ENCODE measurements at regions not wholly inside any gene's neighbourhood (a gene's known extent, or its start where the extent isn't known, plus 50 kb on each side); places are given as distances from the start of the nearest gene placed in this dataset.

DNA sequence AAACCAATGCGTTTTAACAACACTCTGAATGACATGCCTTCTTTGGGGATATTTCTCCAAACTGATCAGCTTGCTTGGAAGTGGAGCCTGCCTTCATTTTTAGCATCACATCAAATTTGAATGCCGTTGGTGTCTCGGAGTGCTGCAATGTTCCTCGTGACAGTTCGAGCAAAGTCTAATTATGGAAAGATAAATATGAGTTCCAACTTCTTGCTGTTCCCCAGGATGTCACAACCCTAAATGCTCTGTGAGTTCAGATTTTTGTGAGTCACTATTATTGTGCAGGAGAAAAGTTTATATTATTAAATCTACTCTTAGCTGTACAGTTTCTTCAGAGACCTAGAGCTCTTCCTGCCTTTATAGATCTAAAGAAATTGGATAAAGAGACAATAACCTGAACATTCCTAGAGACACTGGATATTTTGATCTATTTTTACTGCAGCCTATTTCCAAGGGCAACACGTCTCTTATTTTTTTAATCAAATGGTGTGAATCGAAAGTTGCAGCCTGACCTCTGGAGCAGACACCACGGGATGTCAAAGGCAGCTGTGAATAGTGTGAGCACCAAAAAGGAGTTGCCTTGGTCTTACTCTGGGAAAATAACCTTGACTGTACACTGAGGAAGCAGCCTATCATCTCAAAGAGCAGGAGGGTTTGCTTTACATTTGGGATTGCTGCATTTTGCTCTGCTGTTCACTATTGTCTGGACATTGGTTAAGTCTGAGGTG, 330.1 kb downstream of the TDRD15 start:
- no peak overlapping the region for H3K14ac ChIP-seq (ENCODE audit: low read length)
- no peak overlapping the region for H2BK15ac ChIP-seq (ENCODE audit: low read length)
- H3K23ac ChIP-seq (ENCODE audit: low read depth, low read length, poor library complexity) = no peak overlapping the region
- H3K4ac ChIP-seq (ENCODE audit: low read length) = no peak overlapping the region
- no CpG with 5 or more reads among the region's 8 CpGs for WGBS, 2 donors (ENCODE audit: extremely low coverage in 2 of 2, insufficient read length in 2 of 2, insufficient replicate concordance in 1 of 2)
- H4K8ac ChIP-seq (ENCODE audit: low read depth, low read length) = no peak overlapping the region
- no peaks in the 10 kb centered on the region for H3K27me3 ChIP-seq (ENCODE audit: control insufficient read depth in 3 of 3, insufficient read depth in 3 of 3, low read depth in 1 of 3, low read length in 3 of 3)
- H2AFZ ChIP-seq (ENCODE audit: low read length) = no peak overlapping the region
- no peak overlapping the region for H2BK12ac ChIP-seq (ENCODE audit: low read length)
- H3K4me2 ChIP-seq (ENCODE audit: insufficient read depth, low read length, poor library complexity, severe bottlenecking) = no peak overlapping the region
- H3K4me1 ChIP-seq (ENCODE audit: control insufficient read depth in 2 of 2, insufficient read depth in 1 of 2, low read depth in 1 of 2, low read length in 2 of 2) = peaks cover 0 to 4% of the 10 kb centered on the region in 2 donors
- no peak overlapping the region for H4K91ac ChIP-seq (ENCODE audit: low read depth, low read length, poor library complexity)
- H3K36me3 ChIP-seq (replicated peaks in 1 of 2; ENCODE audit: control insufficient read depth in 2 of 2, insufficient read depth in 2 of 2, low read length in 2 of 2) = no peaks in the 10 kb centered on the region
- no peak overlapping the region for H3K9ac ChIP-seq (ENCODE audit: low read depth, low read length, poor library complexity)
- H3K4me3 ChIP-seq (ENCODE audit: low read length in 2 of 2) = no peak overlapping the region
- no peak overlapping the region for H3K18ac ChIP-seq (ENCODE audit: low read length)
- no peak for DNase-seq (ENCODE audit: low spot score)
- no peaks in the 10 kb centered on the region for H3K9me3 ChIP-seq (replicated peaks in 1 of 2; ENCODE audit: control insufficient read depth in 2 of 2, insufficient read depth in 1 of 2, low read depth in 1 of 2, low read length in 2 of 2)
- H2BK5ac ChIP-seq (ENCODE audit: low read length) = no peak overlapping the region
- H3K27ac ChIP-seq (replicated peaks; ENCODE audit: low read length) = no peak overlapping the region
- no peak overlapping the region for H2AK5ac ChIP-seq (ENCODE audit: low read depth, low read length)
- no peaks in the 10 kb centered on the region for H3K79me1 ChIP-seq (ENCODE audit: low read depth, low read length)
- H2BK120ac ChIP-seq (ENCODE audit: low read depth, low read length) = no peak overlapping the region

DNA sequence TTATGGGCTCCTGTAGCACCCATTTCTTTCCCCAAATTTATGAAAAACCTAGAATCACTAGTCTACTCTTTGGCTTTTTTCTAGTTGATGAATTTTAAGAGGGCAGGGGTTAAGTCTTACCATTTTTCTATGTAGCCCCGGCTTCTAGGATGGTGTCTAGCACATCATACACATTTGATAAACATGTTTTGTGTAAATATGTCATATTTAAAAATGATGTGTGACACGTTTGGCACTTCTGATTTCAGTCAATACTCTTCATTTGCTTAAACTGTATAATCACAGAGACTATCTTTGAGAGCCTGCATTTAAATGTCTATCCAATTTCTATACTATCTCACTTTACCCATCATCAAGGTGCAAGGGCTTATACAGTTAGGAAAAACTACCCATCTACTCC, 331.1 kb downstream of the TDRD15 start:
- H2BK120ac ChIP-seq (ENCODE audit: low read depth, low read length) = no peak overlapping the region
- no CpG with 5 or more reads among the region's 2 CpGs for WGBS, 2 donors (ENCODE audit: extremely low coverage in 2 of 2, insufficient read length in 2 of 2, insufficient replicate concordance in 1 of 2)
- H4K91ac ChIP-seq (ENCODE audit: low read depth, low read length, poor library complexity) = no peak overlapping the region

DNA sequence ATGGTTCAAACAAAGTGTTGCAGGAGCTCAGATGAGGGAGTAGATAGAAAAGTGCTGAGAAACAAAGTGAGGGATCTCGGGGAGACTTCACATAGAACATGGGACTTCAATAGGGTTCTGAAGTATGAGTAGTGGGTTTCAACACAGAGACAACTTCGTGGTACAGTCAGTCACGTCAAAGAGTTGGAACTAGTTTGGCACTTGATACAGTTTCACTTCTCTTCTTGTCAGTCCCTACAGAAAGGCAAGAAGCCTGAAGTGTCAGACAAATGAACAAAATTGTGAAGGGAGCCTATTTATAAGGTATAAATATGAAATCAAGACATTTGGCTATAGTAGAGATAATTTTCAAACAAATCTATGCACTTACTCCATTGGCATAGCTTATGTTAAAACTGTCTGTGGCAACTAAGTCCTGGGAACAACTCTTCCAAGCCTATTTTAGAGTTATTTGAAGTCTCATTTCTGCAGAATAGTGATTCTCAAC, 338.0 kb downstream of the TDRD15 start:
- no CpG with 5 or more reads among the region's 3 CpGs for WGBS, 2 donors (ENCODE audit: extremely low coverage in 2 of 2, insufficient read length in 2 of 2, insufficient replicate concordance in 1 of 2)
- Histone ChIP-seq H3K79me1 (ENCODE audit: low read depth, low read length) (no peaks in the 10 kb centered on the region), H3K9ac (ENCODE audit: low read depth, low read length, poor library complexity) (no peak overlapping the region), H2BK12ac (ENCODE audit: low read length) (no peak overlapping the region), H3K23ac (ENCODE audit: low read depth, low read length, poor library complexity) (no peak overlapping the region), H2BK120ac (ENCODE audit: low read depth, low read length) (no peak overlapping the region), H3K27me3 (ENCODE audit: control insufficient read depth in 3 of 3, insufficient read depth in 3 of 3, low read depth in 1 of 3, low read length in 3 of 3) (no peaks in the 10 kb centered on the region), H3K4me1 (ENCODE audit: control insufficient read depth in 2 of 2, insufficient read depth in 1 of 2, low read depth in 1 of 2, low read length in 2 of 2) (no peaks in the 10 kb centered on the region), H3K18ac (ENCODE audit: low read length) (no peak overlapping the region), H4K8ac (ENCODE audit: low read depth, low read length) (no peak overlapping the region), H3K4me2 (ENCODE audit: insufficient read depth, low read length, poor library complexity, severe bottlenecking) (no peak overlapping the region), H3K9me3 (replicated peaks in 1 of 2; ENCODE audit: control insufficient read depth in 2 of 2, insufficient read depth in 1 of 2, low read depth in 1 of 2, low read length in 2 of 2) (no peaks in the 10 kb centered on the region), H2AK5ac (ENCODE audit: low read depth, low read length) (no peak overlapping the region), H2BK5ac (ENCODE audit: low read length) (no peak overlapping the region), H3K4ac (ENCODE audit: low read length) (no peak overlapping the region), H2BK15ac (ENCODE audit: low read length) (no peak overlapping the region), H3K4me3 (ENCODE audit: low read length in 2 of 2) (no peak overlapping the region), H2AFZ (ENCODE audit: low read length) (no peak overlapping the region), H3K36me3 (replicated peaks in 1 of 2; ENCODE audit: control insufficient read depth in 2 of 2, insufficient read depth in 2 of 2, low read length in 2 of 2) (no peaks in the 10 kb centered on the region), H4K91ac (ENCODE audit: low read depth, low read length, poor library complexity) (no peak overlapping the region), H3K27ac (replicated peaks; ENCODE audit: low read length) (no peak overlapping the region), H3K14ac (ENCODE audit: low read length) (no peak overlapping the region)
- no peak for DNase-seq (ENCODE audit: low spot score)

More for the DNA sequence above, 331.1 kb downstream of the TDRD15 start:
- Histone ChIP-seq H3K27me3 (ENCODE audit: control insufficient read depth in 3 of 3, insufficient read depth in 3 of 3, low read depth in 1 of 3, low read length in 3 of 3) (no peaks in the 10 kb centered on the region), H3K14ac (ENCODE audit: low read length) (no peak overlapping the region), H2AFZ (ENCODE audit: low read length) (no peak overlapping the region), H2BK12ac (ENCODE audit: low read length) (no peak overlapping the region), H3K4me2 (ENCODE audit: insufficient read depth, low read length, poor library complexity, severe bottlenecking) (no peak overlapping the region), H3K79me1 (ENCODE audit: low read depth, low read length) (no peaks in the 10 kb centered on the region), H2BK5ac (ENCODE audit: low read length) (no peak overlapping the region), H3K4me3 (ENCODE audit: low read length in 2 of 2) (no peak overlapping the region), H3K4me1 (ENCODE audit: control insufficient read depth in 2 of 2, insufficient read depth in 1 of 2, low read depth in 1 of 2, low read length in 2 of 2) (peaks cover 0 to 4% of the 10 kb centered on the region in 2 donors), H3K9ac (ENCODE audit: low read depth, low read length, poor library complexity) (no peak overlapping the region), H4K8ac (ENCODE audit: low read depth, low read length) (no peak overlapping the region), H3K27ac (replicated peaks; ENCODE audit: low read length) (no peak overlapping the region), H2BK15ac (ENCODE audit: low read length) (no peak overlapping the region), H3K18ac (ENCODE audit: low read length) (no peak overlapping the region), H2AK5ac (ENCODE audit: low read depth, low read length) (no peak overlapping the region), H3K9me3 (replicated peaks in 1 of 2; ENCODE audit: control insufficient read depth in 2 of 2, insufficient read depth in 1 of 2, low read depth in 1 of 2, low read length in 2 of 2) (no peaks in the 10 kb centered on the region), H3K23ac (ENCODE audit: low read depth, low read length, poor library complexity) (no peak overlapping the region), H3K36me3 (replicated peaks in 1 of 2; ENCODE audit: control insufficient read depth in 2 of 2, insufficient read depth in 2 of 2, low read length in 2 of 2) (no peaks in the 10 kb centered on the region), H3K4ac (ENCODE audit: low read length) (no peak overlapping the region)
- no peak for DNase-seq (ENCODE audit: low spot score)

DNA sequence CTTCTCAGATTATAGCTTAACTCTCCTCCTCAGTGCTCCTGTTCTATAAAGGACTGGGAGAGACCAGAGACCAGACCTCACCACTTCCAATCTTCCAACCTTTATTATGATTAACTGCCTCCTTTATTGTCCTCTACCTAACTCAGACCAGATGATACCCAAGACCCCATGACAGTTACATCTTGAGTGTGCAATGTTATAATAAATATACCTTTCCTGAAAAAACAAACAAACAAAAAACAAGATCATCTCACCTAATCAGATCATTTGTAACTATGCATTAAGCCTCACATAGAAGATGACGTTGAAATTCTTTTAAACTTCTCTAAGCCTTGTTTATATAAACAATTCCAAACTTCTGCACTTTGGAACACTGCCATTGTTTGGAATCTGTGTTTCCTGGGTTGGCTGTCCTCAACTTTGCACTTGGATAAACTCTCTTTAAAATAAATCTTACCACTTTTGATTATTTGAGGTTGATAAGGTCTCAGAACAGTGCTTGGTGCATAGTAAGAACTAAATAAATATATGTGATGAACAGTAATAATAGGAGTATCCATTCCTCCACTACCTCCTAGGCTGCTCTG, 342.7 kb downstream of the TDRD15 start:
- H3K4me2 ChIP-seq (ENCODE audit: insufficient read depth, low read length, poor library complexity, severe bottlenecking) = no peak overlapping the region
- H4K8ac ChIP-seq (ENCODE audit: low read depth, low read length) = no peak overlapping the region
- no peak overlapping the region for H2BK12ac ChIP-seq (ENCODE audit: low read length)
- peaks cover 0 to 6% of the 10 kb centered on the region in 2 donors for H3K4me1 ChIP-seq (ENCODE audit: control insufficient read depth in 2 of 2, insufficient read depth in 1 of 2, low read depth in 1 of 2, low read length in 2 of 2)
- no peak overlapping the region for H2AFZ ChIP-seq (ENCODE audit: low read length)
- H3K18ac ChIP-seq (ENCODE audit: low read length) = no peak overlapping the region
- H3K9me3 ChIP-seq (replicated peaks in 1 of 2; ENCODE audit: control insufficient read depth in 2 of 2, insufficient read depth in 1 of 2, low read depth in 1 of 2, low read length in 2 of 2) = no peaks in the 10 kb centered on the region
- no peak for DNase-seq (ENCODE audit: low spot score)
- no peak overlapping the region for H3K9ac ChIP-seq (ENCODE audit: low read depth, low read length, poor library complexity)
- no peak overlapping the region for H2BK120ac ChIP-seq (ENCODE audit: low read depth, low read length)
- H3K4me3 ChIP-seq (ENCODE audit: low read length in 2 of 2) = no peak overlapping the region
- H3K79me1 ChIP-seq (ENCODE audit: low read depth, low read length) = no peaks in the 10 kb centered on the region
- no peak overlapping the region for H3K4ac ChIP-seq (ENCODE audit: low read length)
- H3K14ac ChIP-seq (ENCODE audit: low read length) = no peak overlapping the region
- no CpG with 5 or more reads among the region's 1 CpG for WGBS, 2 donors (ENCODE audit: extremely low coverage in 2 of 2, insufficient read length in 2 of 2, insufficient replicate concordance in 1 of 2)
- H3K27ac ChIP-seq (replicated peaks; ENCODE audit: low read length) = no peak overlapping the region
- H2BK5ac ChIP-seq (ENCODE audit: low read length) = no peak overlapping the region
- H2BK15ac ChIP-seq (ENCODE audit: low read length) = no peak overlapping the region
- no peaks in the 10 kb centered on the region for H3K27me3 ChIP-seq (ENCODE audit: control insufficient read depth in 3 of 3, insufficient read depth in 3 of 3, low read depth in 1 of 3, low read length in 3 of 3)
- H4K91ac ChIP-seq (ENCODE audit: low read depth, low read length, poor library complexity) = no peak overlapping the region
- no peak overlapping the region for H2AK5ac ChIP-seq (ENCODE audit: low read depth, low read length)
- H3K23ac ChIP-seq (ENCODE audit: low read depth, low read length, poor library complexity) = no peak overlapping the region
- no peaks in the 10 kb centered on the region for H3K36me3 ChIP-seq (replicated peaks in 1 of 2; ENCODE audit: control insufficient read depth in 2 of 2, insufficient read depth in 2 of 2, low read length in 2 of 2)
